ENCODE measurements at regions not wholly inside any gene's neighbourhood (a gene's known extent, or its start where the extent isn't known, plus 50 kb on each side); places are given as distances from the start of the nearest gene placed in this dataset.

DNA sequence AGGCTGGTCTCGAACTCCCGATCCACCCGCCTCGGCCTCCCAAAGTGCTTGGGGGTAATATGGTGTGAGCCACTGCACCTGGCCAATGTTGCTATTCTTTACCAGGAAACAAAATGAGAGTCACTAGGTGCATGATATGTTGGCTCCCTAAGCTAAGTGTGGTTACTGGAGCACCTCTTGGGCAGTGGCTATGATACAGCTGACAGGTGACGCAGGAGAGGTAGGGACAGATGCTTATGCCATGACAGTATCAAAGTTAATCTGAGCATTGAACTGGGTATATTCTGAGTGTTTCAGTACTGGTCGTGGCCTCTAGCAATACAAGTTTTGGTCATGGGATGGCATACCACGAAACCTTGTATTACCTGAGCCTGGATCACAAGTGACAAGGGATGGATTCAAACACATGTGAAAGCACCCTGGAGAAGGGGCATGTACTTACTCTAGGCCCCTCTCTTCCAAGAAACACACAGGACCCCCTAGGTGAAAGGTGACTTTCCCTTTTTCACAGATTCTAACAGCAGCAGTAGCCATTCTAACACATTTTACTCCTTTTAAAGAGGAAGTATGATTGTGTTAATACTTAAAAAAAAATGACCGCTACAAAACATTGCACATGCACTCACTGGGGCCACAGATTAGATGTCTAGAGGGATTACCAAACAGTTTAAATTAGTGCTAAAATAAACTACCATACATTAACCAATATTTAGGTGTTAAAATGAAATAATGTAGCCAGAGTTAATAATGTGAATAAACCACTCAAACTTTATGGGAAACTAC is 467.3 kb downstream of the SHQ1 start:
- TF ChIP-seq EZH2 (IDR thresholded peaks at IDR 0.05): no peak
- TF ChIP-seq, protein P1, sequence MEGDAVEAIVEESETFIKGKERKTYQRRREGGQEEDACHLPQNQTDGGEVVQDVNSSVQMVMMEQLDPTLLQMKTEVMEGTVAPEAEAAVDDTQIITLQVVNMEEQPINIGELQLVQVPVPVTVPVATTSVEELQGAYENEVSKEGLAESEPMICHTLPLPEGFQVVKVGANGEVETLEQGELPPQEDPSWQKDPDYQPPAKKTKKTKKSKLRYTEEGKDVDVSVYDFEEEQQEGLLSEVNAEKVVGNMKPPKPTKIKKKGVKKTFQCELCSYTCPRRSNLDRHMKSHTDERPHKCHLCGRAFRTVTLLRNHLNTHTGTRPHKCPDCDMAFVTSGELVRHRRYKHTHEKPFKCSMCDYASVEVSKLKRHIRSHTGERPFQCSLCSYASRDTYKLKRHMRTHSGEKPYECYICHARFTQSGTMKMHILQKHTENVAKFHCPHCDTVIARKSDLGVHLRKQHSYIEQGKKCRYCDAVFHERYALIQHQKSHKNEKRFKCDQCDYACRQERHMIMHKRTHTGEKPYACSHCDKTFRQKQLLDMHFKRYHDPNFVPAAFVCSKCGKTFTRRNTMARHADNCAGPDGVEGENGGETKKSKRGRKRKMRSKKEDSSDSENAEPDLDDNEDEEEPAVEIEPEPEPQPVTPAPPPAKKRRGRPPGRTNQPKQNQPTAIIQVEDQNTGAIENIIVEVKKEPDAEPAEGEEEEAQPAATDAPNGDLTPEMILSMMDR (IDR thresholded peaks at IDR 0.05): no peak
